ENCODE measurements at regions not wholly inside any gene's neighbourhood (a gene's known extent, or its start where the extent isn't known, plus 50 kb on each side); places are given as distances from the start of the nearest gene placed in this dataset.

DNA sequence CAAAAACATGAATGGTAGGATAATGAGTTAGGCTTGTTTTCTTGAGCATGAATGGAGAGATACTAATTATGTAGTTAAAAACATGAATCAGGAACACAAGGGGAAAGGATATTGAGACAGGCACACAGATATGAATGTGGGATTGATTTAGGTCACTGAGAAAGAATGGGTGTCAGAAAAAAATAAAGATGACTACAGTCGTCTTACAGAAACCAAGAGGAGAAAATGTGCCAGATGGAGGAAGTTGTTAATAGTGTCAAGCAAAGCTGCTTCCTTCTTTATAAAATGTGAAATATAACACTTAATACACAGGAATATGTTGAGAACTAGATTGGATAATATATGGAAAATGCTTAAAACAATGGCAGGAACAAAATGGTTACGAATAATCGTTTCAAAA is 173.3 kb upstream of the BET1 start:
- TF ChIP-seq EZH2 (IDR thresholded peaks at IDR 0.05; ENCODE audit: low read depth, low read length, severe bottlenecking): no peak
- TF ChIP-seq, protein P1, sequence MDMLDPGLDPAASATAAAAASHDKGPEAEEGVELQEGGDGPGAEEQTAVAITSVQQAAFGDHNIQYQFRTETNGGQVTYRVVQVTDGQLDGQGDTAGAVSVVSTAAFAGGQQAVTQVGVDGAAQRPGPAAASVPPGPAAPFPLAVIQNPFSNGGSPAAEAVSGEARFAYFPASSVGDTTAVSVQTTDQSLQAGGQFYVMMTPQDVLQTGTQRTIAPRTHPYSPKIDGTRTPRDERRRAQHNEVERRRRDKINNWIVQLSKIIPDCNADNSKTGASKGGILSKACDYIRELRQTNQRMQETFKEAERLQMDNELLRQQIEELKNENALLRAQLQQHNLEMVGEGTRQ (IDR thresholded peaks at IDR 0.05; ENCODE audit: low read length): no peak
- TF ChIP-seq GTF2F1 (IDR thresholded peaks at IDR 0.05; ENCODE audit: borderline replicate concordance, low read depth, low read length): no peak
- no peak for TF ChIP-seq GABPA (IDR thresholded peaks at IDR 0.05; ENCODE audit: borderline replicate concordance, insufficient read depth, low read length)
- TF ChIP-seq RAD21 (IDR thresholded peaks at IDR 0.05 in 1 of 2, conservative IDR thresholded peaks at IDR 0.05 in 1 of 2; ENCODE audit: low read depth in 2 of 2, low read length in 2 of 2): no peak
- no peak for TF ChIP-seq YY1 (IDR thresholded peaks at IDR 0.05; ENCODE audit: low read depth, low read length)
- no peak for TF ChIP-seq SAP30 (IDR thresholded peaks at IDR 0.05; ENCODE audit: insufficient read depth, insufficient replicate concordance, low read length)
- Histone ChIP-seq H2BK120ac (replicated peaks; ENCODE audit: low read depth, low read length) (no peak overlapping the region), H3K4me1 (replicated peaks in 1 of 4; ENCODE audit: control insufficient read depth in 3 of 4, insufficient read depth in 4 of 4, low read length in 3 of 4) (no peaks in the 10 kb centered on the region), H3K4me3 (ENCODE audit: extremely low read depth in 1 of 4, insufficient read depth in 2 of 4, low read depth in 3 of 4, low read length in 4 of 4) (no peak overlapping the region), H4K20me1 (replicated peaks in 1 of 2; ENCODE audit: control insufficient read depth in 1 of 2, insufficient read depth in 2 of 2, low read length in 2 of 2) (no peaks in the 10 kb centered on the region), H2BK15ac (ENCODE audit: low read length) (no peak overlapping the region), H4K91ac (replicated peaks; ENCODE audit: insufficient read length, low read length) (no peak overlapping the region), H2AFZ (ENCODE audit: low read length) (no peak overlapping the region), H3K56ac (replicated peaks; ENCODE audit: insufficient read length, low read depth, low read length) (no peak overlapping the region), H3K4me2 (ENCODE audit: insufficient read depth in 1 of 2, low read depth in 2 of 2, low read length in 2 of 2) (no peak overlapping the region), H2BK5ac (ENCODE audit: low read depth, low read length) (no peak overlapping the region), H3K27me3 (replicated peaks in 1 of 4; ENCODE audit: control insufficient read depth in 3 of 4, extremely low read depth in 1 of 4, insufficient read depth in 3 of 4, low read length in 3 of 4) (peaks cover 0 to 2% (median 0%) of the 10 kb centered on the region in 4 experiments; a peak in 1 of 7 replicates), H3K79me1 (ENCODE audit: low read depth, low read length) (no peaks in the 10 kb centered on the region), H3K23ac (ENCODE audit: insufficient read length) (no peak overlapping the region), H3K9me3 (ENCODE audit: insufficient read depth in 2 of 2, low read depth in 1 of 2, low read length in 1 of 2) (no peaks in the 10 kb centered on the region), H4K8ac (ENCODE audit: extremely low read depth, insufficient read depth, low read length) (no peak overlapping the region), H4K5ac (ENCODE audit: insufficient read length, low read depth, low read length) (no peak overlapping the region), H3K18ac (ENCODE audit: extremely low read depth, low read length) (no peak overlapping the region), H3K27ac (ENCODE audit: low read depth, low read length) (no peak overlapping the region), H3K36me3 (ENCODE audit: control insufficient read depth in 2 of 4, insufficient read depth in 4 of 4, low read length in 3 of 4) (no peaks in the 10 kb centered on the region), H3K23me2 (ENCODE audit: low read depth, low read length) (no peaks in the 10 kb centered on the region), H3K79me2 (ENCODE audit: control insufficient read depth in 1 of 2, insufficient read depth in 2 of 2, low read length in 2 of 2) (no peaks in the 10 kb centered on the region), H3K9ac (replicated peaks in 1 of 4; ENCODE audit: extremely low read depth in 1 of 4, low read depth in 3 of 4, low read length in 3 of 4) (no peak overlapping the region), H3K14ac (ENCODE audit: insufficient read length) (no peak overlapping the region), H2BK12ac (ENCODE audit: low read depth, low read length) (no peak overlapping the region), H2BK20ac (ENCODE audit: low read length) (no peak overlapping the region), H2AK5ac (ENCODE audit: low read depth, low read length) (no peak overlapping the region), H3K4ac (replicated peaks; ENCODE audit: insufficient read length, low read depth, low read length) (no peak overlapping the region)
- DNase-seq (ENCODE audit: low read depth in 1 of 2, low spot score in 2 of 2) (no peak), FAIRE-seq (no peak)
- ChIA-PET CTCF (ENCODE audit: partially characterized antibody) (no interaction called here), POLR2A (ENCODE audit: partially characterized antibody) (no interaction called here)
- 97% methylated on average over 3 of the region's 3 CpGs; no CpG with 5 or more reads in 1 of the 2 experiments for WGBS, 2 experiments (ENCODE audit: extremely low coverage in 1 of 2, insufficient coverage in 1 of 2, insufficient read length in 1 of 2, insufficient replicate concordance in 2 of 2, low coverage in 1 of 2, low lambda C conversion rate in 2 of 2, missing lambda C conversion rate in 1 of 2)

Data from H1 (cell line).